Lower leg skin (tissue), 3 donors: ENCODE measurements at regions not wholly inside any gene's neighbourhood (a gene's known extent, or its start where the extent isn't known, plus 50 kb on each side); places are given as distances from the start of the nearest gene placed in this dataset.

ENCODE experiments used
- CTCF ChIP-seq, 3 donors: fragments of 450-650 bp; IDR thresholded peaks; one replicate each; pipeline ENCODE4 v1.5.1; 2016; ENCODE audit warnings: antibody characterized with exemption in 3 of 3, mild to moderate bottlenecking in 3 of 3, moderate library complexity in 2 of 3
- POLR2A ChIP-seq, 2 donors: fragments of 450-650 bp; IDR thresholded peaks; one replicate each; pipeline ENCODE4 v1.6.1; 2016 to 2017; ENCODE audit warnings: antibody characterized with exemption in 2 of 2, mild to moderate bottlenecking in 1 of 2, moderate library complexity in 1 of 2

- TF ChIP-seq CTCF (IDR thresholded peaks at IDR 0.05) (no peak), POLR2A (IDR thresholded peaks at IDR 0.05) (no peak)
Measured at GRCh38 chr14:105901226-105901625, 374.8 kb downstream of the TMEM121 start.
